Esophagus muscularis mucosa (tissue), 4 donors: ENCODE measurements at regions not wholly inside any gene's neighbourhood (a gene's known extent, or its start where the extent isn't known, plus 50 kb on each side); places are given as distances from the start of the nearest gene placed in this dataset.

Source experiments
- DNase-seq: peaks from one replicate; pipeline ENCODE4 v3.0.0-alpha.2; 2017; ENCODE audit errors: extremely low spot score
- H3K27ac ChIP-seq, 4 donors: fragments of 200-600 bp; sonication (generic); replicated peaks in 1 of 4; 1 replicate in 3 of 4; 2 replicates in 1 of 4; pipeline ENCODE4 v1.5.1; 2016 to 2019; ENCODE audit warnings: mild to moderate bottlenecking in 1 of 4
- H3K27me3 ChIP-seq, 4 donors: fragments of 200-600 bp; sonication (generic); one replicate each; pipeline versions ENCODE4 v1.5.1 to v1.6.0; 2016 to 2019
- H3K36me3 ChIP-seq, 4 donors: fragments of 200-600 bp; sonication (generic); one replicate each; pipeline ENCODE4 v1.5.1; 2016 to 2019
- H3K4me1 ChIP-seq, 4 donors: fragments of 200-600 bp; sonication (generic); one replicate each; pipeline ENCODE4 v1.5.1; 2016 to 2019
- H3K4me3 ChIP-seq, 4 donors: fragments of 200-600 bp; sonication (generic); 1 replicate in 2 of 4; 2 replicates in 2 of 4; pipeline ENCODE4 v1.5.1; 2016 to 2019; ENCODE audit warnings: mild to moderate bottlenecking in 4 of 4, moderate library complexity in 1 of 4
- H3K9me3 ChIP-seq, 4 donors: fragments of 200-600 bp; sonication (generic); 1 replicate in 3 of 4; 2 replicates in 1 of 4; pipeline ENCODE4 v1.5.1; 2016 to 2019
- CTCF ChIP-seq, 3 experiments: fragments of 200-600 bp in 2 of 3; fragments of 450-650 bp in 1 of 3; sonication (generic) in 2 of 3; IDR thresholded peaks; one replicate each; pipeline ENCODE4 v1.5.1; 2017 to 2019; ENCODE audit warnings: antibody characterized with exemption in 3 of 3, mild to moderate bottlenecking in 2 of 3, moderate library complexity in 1 of 3
- EP300 ChIP-seq: sonication (generic); formaldehyde crosslinking; IDR thresholded peaks from one replicate; pipeline ENCODE4 v1.6.1; 2017; ENCODE audit warnings: antibody characterized with exemption
- POLR2A ChIP-seq: fragments of 450-650 bp; IDR thresholded peaks from one replicate; pipeline ENCODE4 v1.6.1; 2017; ENCODE audit warnings: antibody characterized with exemption, moderate library complexity, mild to moderate bottlenecking, low read depth
- POLR2AphosphoS5 ChIP-seq, 2 donors: sonication (generic); formaldehyde crosslinking; IDR thresholded peaks; one replicate each; pipeline ENCODE4 v1.6.1; 2017; ENCODE audit warnings: antibody characterized with exemption in 2 of 2
- WGBS: methylation state at CpG from one replicate; pipeline ENCODE4 v1.1.5; 2018; 5-methylcytosine and 5-hydroxymethylcytosine counted together
- intact Hi-C: fragments of 100-400 bp; cut with DNase I; formaldehyde crosslinking; loops from one replicate; pipeline ENCODE4 v1.15.1; 2023

- Histone ChIP-seq H3K27me3 (peaks cover 0 to 15% (median 0%) of the 10 kb centered on the region in 4 donors), H3K27ac (no peak overlapping the region), H3K4me1 (peaks cover 0 to 23% (median 23%) of the 10 kb centered on the region in 4 donors), H3K4me3 (no peak overlapping the region), H3K36me3 (no peaks in the 10 kb centered on the region), H3K9me3 (no peaks in the 10 kb centered on the region)
- peak; percentile 55 for DNase-seq
- no peak for TF ChIP-seq POLR2AphosphoS5 (IDR thresholded peaks at IDR 0.05)
- no peak for TF ChIP-seq POLR2A
- no peak for TF ChIP-seq CTCF (IDR thresholded peaks at IDR 0.05)
- no peak for TF ChIP-seq EP300
- 85% methylated on average over 7 of the region's 7 CpGs for WGBS
- intact Hi-C loops: no loop called here
Measured at GRCh38 chr6:168154263-168154917, 75.4 kb upstream of the FRMD1 start.

GRCh38 chr6:168153553-168153952, 74.5 kb upstream of the FRMD1 start:
- no peak for DNase-seq
- no peaks in the 10 kb centered on the region for H3K36me3 ChIP-seq
- intact Hi-C loops: no loop called here
- H3K4me3 ChIP-seq: no peak overlapping the region
- no peak for TF ChIP-seq CTCF (IDR thresholded peaks at IDR 0.05)
- no peak for TF ChIP-seq POLR2AphosphoS5 (IDR thresholded peaks at IDR 0.05)
- TF ChIP-seq EP300: no peak
- TF ChIP-seq POLR2A: no peak
- peaks cover 0 to 23% (median 22%) of the 10 kb centered on the region in 4 donors for H3K4me1 ChIP-seq
- no peaks in the 10 kb centered on the region for H3K9me3 ChIP-seq
- WGBS: 89% methylated on average over 11 of the region's 11 CpGs
- H3K27ac ChIP-seq: no peak overlapping the region
- peaks cover 0 to 22% (median 0%) of the 10 kb centered on the region in 4 donors for H3K27me3 ChIP-seq

- no peaks in the 10 kb centered on the region for H3K9me3 ChIP-seq
- H3K4me3 ChIP-seq: no peak overlapping the region
- no peak overlapping the region for H3K27ac ChIP-seq
- no peaks in the 10 kb centered on the region for H3K36me3 ChIP-seq
- TF ChIP-seq EP300: no peak
- peak; percentile 50 for DNase-seq
- peaks cover 0 to 27% (median 0%) of the 10 kb centered on the region in 4 donors for H3K27me3 ChIP-seq
- intact Hi-C loops: no loop called here
- H3K4me1 ChIP-seq: peaks cover 0 to 20% (median 17%) of the 10 kb centered on the region in 4 donors
- 84% methylated on average over 5 of the region's 6 CpGs for WGBS
Measured at GRCh38 chr6:168152980-168153379, 74.0 kb upstream of the FRMD1 start.

GRCh38 chr6:168152306-168152963, 73.4 kb upstream of the FRMD1 start:
- intact Hi-C loops: no loop called here
- Histone ChIP-seq H3K4me3 (no peak overlapping the region), H3K4me1 (peaks cover 0 to 14% (median 12%) of the 10 kb centered on the region in 4 donors), H3K27me3 (peaks cover 0 to 27% (median 0%) of the 10 kb centered on the region in 4 donors), H3K9me3 (no peaks in the 10 kb centered on the region), H3K36me3 (no peaks in the 10 kb centered on the region), H3K27ac (no peak overlapping the region)
- peak; percentile 57 for DNase-seq
- no peak for TF ChIP-seq CTCF (IDR thresholded peaks at IDR 0.05)
- no peak for TF ChIP-seq POLR2A
- TF ChIP-seq POLR2AphosphoS5 (IDR thresholded peaks at IDR 0.05): no peak
- TF ChIP-seq EP300: no peak
- WGBS: 65% methylated on average over 12 of the region's 18 CpGs

GRCh38 chr6:168150551-168151320, 71.7 kb upstream of the FRMD1 start:
- TF ChIP-seq CTCF (IDR thresholded peaks at IDR 0.05) (peak; percentile 25 to 30 (median 28)), POLR2AphosphoS5 (IDR thresholded peaks at IDR 0.05) (no peak)
- H3K9me3 ChIP-seq: no peaks in the 10 kb centered on the region
- peaks cover 0 to 6% (median 3%) of the 10 kb centered on the region in 4 donors for H3K4me1 ChIP-seq
- 55% methylated on average over 28 of the region's 28 CpGs for WGBS
- no peak overlapping the region for H3K27ac ChIP-seq
- H3K4me3 ChIP-seq: no peak overlapping the region
- peaks cover 0 to 27% (median 0%) of the 10 kb centered on the region in 4 donors for H3K27me3 ChIP-seq
- intact Hi-C loops: no loop called here
- H3K36me3 ChIP-seq: no peaks in the 10 kb centered on the region
- DNase-seq: peak; percentile 82
